Fibroblast of mammary gland (primary cell): ENCODE measurements at regions not wholly inside any gene's neighbourhood (a gene's known extent, or its start where the extent isn't known, plus 50 kb on each side); places are given as distances from the start of the nearest gene placed in this dataset.

Experiments
- DNase-seq: peaks from one replicate; pipeline ENCODE4 v3.0.0-alpha.2; 2010; ENCODE audit warnings: low read depth
- H3K4me3 ChIP-seq: 2 replicates; pipeline ENCODE4 v1.5.1; 2011; ENCODE audit warnings: low read depth, mild to moderate bottlenecking, low read length, moderate library complexity; ENCODE audit not compliant: control insufficient read depth
- TF ChIP-seq, protein P1 (sequence below): conservative IDR thresholded peaks from 2 replicates; pipeline ENCODE4 v1.5.1; 2011; ENCODE audit warnings: low read depth, low read length, inconsistent platforms; ENCODE audit not compliant: control insufficient read depth, insufficient read depth

DNA sequence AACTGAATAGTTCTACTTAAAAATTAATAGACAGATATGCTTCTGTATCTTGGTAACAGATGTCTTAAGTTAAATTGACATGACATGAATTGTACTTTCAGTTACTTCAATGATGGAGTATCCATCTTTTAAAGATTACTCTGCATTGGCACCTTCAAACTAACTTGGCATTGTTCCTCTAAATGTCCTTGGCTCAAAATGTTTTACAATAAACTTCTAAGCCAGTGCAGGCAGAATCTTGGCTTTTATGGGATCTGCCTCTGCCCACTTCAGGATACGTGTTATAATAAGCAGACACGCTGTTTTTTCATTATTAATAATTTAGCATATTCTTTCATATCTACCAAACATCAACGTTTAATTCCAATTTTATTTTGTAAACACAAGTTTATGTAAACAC, 873.4 kb upstream of the ADAMTS5 start:
- no peak for DNase-seq
- TF ChIP-seq, protein P1, sequence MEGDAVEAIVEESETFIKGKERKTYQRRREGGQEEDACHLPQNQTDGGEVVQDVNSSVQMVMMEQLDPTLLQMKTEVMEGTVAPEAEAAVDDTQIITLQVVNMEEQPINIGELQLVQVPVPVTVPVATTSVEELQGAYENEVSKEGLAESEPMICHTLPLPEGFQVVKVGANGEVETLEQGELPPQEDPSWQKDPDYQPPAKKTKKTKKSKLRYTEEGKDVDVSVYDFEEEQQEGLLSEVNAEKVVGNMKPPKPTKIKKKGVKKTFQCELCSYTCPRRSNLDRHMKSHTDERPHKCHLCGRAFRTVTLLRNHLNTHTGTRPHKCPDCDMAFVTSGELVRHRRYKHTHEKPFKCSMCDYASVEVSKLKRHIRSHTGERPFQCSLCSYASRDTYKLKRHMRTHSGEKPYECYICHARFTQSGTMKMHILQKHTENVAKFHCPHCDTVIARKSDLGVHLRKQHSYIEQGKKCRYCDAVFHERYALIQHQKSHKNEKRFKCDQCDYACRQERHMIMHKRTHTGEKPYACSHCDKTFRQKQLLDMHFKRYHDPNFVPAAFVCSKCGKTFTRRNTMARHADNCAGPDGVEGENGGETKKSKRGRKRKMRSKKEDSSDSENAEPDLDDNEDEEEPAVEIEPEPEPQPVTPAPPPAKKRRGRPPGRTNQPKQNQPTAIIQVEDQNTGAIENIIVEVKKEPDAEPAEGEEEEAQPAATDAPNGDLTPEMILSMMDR, result no peak
- no peak overlapping the region for H3K4me3 ChIP-seq

DNA sequence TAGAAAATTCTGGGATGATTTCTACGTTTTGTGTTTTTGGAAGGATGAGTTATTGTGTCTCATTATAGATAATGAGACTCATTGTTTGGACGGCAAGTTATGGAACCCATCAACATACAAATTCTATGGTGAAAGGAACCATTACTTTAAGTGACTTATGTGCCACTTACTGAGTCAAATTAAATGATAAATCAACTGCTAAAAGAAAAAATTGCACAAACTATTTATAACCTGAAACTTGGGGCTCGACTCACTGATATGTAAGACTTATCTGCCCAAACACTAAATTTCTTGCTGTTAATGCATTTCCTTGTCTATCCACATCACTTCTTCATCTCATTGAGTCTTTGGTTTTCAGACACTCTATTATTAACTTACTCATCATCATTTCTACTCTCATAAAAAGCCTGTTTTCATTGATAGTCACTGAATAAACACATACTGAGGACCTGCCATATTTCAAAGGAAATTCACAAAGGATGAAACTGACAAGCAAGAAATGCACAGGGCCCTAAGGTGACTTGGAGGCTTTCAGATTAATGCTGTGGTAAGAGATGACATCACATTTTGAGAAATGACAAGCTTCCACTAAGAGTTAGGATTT, 872.7 kb upstream of the ADAMTS5 start:
- DNase-seq, result no peak

DNA sequence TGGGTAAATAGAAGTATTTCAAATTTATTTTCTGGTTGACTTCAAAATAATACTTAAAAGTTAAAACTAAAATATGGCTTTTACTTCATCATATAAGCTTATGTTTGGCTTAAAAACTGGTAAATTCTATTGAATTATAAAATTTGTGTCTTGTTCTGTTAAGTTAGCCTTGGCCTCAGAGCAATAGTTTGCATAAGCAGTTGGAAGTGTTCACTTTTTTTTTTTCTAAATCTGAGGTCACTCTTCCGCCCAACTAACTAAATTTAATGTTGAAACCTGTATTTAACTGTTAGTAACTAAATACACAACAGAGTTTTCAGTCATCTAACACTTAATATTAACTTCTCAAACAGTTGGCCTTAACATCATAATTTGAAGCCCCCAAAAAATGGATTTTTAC, 871.7 kb upstream of the ADAMTS5 start:
- TF ChIP-seq, protein P1, result no peak

More for the DNA sequence above, 872.7 kb upstream of the ADAMTS5 start:
- TF ChIP-seq, protein P1, result no peak
- H3K4me3 ChIP-seq, result no peak overlapping the region

DNA sequence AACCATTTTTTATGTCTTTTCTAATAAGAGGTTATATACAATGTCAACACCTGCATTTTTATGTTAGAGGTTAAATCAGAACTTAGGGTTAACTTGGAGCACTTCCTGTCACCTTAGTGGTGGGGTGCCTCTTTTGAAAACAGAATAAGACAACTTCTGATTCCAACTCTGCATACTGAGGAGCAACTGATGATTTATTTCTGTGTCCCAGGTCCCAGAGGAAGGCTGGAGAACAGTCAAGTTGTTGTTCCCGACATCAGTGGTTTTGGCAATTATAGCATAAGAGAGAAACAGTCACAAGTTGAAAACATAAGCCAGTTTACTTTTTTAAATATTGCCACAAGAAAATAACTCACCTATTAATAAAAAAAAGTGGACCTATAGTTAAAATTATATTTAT, 871.0 kb upstream of the ADAMTS5 start:
- H3K4me3 ChIP-seq, result no peak overlapping the region
- TF ChIP-seq, protein P1, result no peak

More for the DNA sequence above, 871.7 kb upstream of the ADAMTS5 start:
- no peak overlapping the region for H3K4me3 ChIP-seq
- DNase-seq, result no peak

DNA sequence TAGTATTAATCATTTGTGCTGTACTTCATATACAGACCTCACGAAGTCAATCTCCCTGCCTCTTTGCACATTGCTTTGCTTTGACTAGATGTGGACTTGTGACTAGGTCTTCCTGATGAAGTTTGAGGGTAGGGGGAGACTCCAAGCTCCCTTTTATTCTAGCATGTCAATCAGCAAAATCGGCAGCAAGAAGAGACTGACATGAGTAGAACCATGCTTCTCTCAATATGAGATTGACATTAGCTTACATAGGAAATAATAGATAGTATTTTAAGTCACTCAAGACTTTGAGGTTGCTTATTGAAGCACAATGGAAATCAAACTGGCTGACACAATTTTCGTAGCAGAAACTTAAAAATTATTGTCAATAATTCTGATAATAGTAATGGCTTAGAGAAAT, 866.4 kb upstream of the ADAMTS5 start:
- no peak overlapping the region for H3K4me3 ChIP-seq
- TF ChIP-seq, protein P1, result no peak
- no peak for DNase-seq

More for the DNA sequence above, 871.0 kb upstream of the ADAMTS5 start:
- DNase-seq, result no peak

DNA sequence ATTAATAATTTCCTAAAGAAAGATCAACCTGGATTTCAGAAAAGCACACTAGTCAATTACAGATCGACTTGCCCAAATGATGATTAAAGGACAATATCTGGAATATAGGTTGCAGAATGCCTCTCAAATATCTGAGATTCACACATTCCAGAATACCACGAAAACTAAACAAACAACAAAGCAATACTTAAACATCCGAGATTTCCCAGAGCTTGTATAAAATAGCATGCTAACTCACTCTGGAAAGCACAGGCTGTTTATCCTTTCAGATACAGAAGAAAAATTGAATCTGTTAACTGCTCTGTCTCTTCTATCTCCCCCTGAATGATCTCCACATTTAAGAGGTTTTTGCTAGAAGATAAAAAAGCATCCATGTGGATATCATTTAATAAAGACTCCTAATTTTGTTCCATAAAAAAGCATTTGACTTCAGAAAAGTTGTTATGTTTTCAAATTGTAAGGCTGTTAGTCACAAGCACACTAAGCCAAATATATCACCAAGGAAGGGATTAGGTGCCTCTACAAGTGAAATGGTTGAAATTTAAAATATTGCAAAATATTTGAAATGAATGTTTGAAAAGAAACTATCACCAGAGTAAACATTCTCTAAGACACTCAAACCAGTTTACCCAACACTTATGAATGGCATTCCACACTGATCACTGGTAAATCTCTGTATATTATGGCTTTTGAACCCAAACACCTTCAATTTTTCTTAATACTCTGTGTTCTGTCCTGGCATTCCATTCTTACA, 865.1 kb upstream of the ADAMTS5 start:
- TF ChIP-seq, protein P1, result no peak
- H3K4me3 ChIP-seq, result no peak overlapping the region
- DNase-seq, result peak; percentile 9
